Ovary (tissue), 3 donors: ENCODE measurements at regions not wholly inside any gene's neighbourhood (a gene's known extent, or its start where the extent isn't known, plus 50 kb on each side); places are given as distances from the start of the nearest gene placed in this dataset.

ENCODE experiments used
- CTCF ChIP-seq, 3 donors: fragments of 450-650 bp in 2 of 3; fragments of 200-600 bp in 1 of 3; IDR thresholded peaks; one replicate each; pipeline versions ENCODE4 v1.5.1 to v1.8.0; 2016 to 2022; ENCODE audit warnings: antibody characterized with exemption in 3 of 3, mild to moderate bottlenecking in 1 of 3
- EP300 ChIP-seq: sonication (generic); formaldehyde crosslinking; IDR thresholded peaks from one replicate; pipeline ENCODE4 v1.6.1; 2017; ENCODE audit warnings: antibody characterized with exemption
- POLR2A ChIP-seq: fragments of 450-650 bp; IDR thresholded peaks from one replicate; pipeline ENCODE4 v1.6.1; 2017; ENCODE audit warnings: antibody characterized with exemption, mild to moderate bottlenecking, moderate library complexity
- donor health status: DM: no; HTN: no; CAD: no.

- TF ChIP-seq CTCF (IDR thresholded peaks at IDR 0.05) (no peak), EP300 (no peak), POLR2A (no peak)
These were observed 389.8 kb downstream of the ETNK1 start for GRCh38 chr12:23014749-23015148.
